GM21515 (cell line): ENCODE measurements at regions not wholly inside any gene's neighbourhood (a gene's known extent, or its start where the extent isn't known, plus 50 kb on each side); places are given as distances from the start of the nearest gene placed in this dataset.
"Not testable (repeated sequence)": the region's sequence is repeated elsewhere in the genome, so short reads cannot be mapped to it uniquely, and the experiment has no call there.

Experiments used
- ATAC-seq: cut with Tn5 transposase; IDR thresholded peaks from one replicate; pipeline ENCODE4 v1.9.1; 2021; ENCODE audit not compliant: unreplicated experiment

DNA sequence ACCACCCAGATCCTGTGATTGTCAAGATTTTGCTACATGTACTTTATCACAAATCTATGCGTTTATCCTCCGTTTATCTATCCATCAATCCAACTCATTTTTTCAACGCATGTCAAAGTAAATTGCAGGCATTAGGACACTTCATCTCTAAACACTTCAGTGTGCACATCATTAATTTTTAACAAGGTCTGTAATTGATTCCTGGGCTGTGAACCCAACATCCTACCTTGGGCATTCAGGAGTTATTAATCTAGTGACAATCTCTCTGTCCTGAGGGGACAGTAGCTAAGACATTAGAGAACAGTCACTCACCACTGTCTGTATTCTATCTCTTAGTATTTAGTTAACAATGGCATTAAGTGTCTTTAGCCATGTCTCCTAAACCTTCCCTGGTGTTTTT, 264.7 kb downstream of the SOX9 start:
- ATAC-seq = no peak

GRCh38 chr17:72386173-72386572, 265.4 kb downstream of the SOX9 start:
- ATAC-seq = not testable (repeated sequence)

GRCh38 chr17:72386619-72387237, 265.9 kb downstream of the SOX9 start:
- ATAC-seq = no peak

- ATAC-seq = no peak
Observed at GRCh38 chr17:72387487-72387886, 266.7 kb downstream of the SOX9 start.

- no peak for ATAC-seq
Observed at GRCh38 chr17:72387969-72388368, 267.1 kb downstream of the SOX9 start.

GRCh38 chr17:72388765-72389473, 268.1 kb downstream of the SOX9 start:
- no peak for ATAC-seq

DNA sequence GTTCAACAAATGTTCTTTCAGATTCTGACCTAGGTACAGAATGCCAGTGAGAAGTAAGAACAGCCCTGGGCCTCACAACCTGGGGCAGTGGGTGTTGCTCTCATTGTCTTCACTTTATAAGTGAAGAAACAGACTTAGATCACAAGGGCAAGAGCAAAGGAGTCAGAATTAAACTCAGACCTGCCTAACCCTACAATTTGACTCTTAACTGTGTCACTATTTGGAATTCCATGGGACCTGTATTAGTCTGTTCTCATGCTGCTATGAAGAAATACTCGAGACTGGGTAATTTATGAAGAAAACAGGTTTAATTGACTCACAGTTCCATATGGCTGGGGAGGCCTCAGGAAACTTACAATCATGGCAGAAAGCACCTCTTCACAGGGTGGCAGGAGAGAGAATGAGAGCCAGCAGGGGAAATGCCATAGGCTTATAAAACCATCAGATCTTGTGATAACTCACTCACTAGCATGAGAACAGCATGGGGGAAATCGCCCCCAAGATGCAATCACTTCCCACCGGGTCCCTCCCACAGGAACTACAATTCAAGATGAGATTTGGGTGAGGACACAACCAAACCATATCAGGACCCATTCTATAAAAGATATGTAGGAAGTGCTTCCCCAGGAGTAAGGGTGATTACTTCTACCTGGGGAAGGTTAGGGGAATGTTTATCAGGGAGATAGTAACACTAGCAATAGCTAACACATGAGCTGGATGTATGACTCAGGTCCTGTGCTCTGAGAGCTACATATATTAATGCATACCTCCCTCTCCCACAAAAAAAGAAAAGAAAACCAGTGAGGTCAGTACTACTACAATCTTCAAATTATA, 270.1 kb downstream of the SOX9 start:
- ATAC-seq = no peak

GRCh38 chr17:72392056-72393010, 271.5 kb downstream of the SOX9 start:
- ATAC-seq = peak; percentile 52

DNA sequence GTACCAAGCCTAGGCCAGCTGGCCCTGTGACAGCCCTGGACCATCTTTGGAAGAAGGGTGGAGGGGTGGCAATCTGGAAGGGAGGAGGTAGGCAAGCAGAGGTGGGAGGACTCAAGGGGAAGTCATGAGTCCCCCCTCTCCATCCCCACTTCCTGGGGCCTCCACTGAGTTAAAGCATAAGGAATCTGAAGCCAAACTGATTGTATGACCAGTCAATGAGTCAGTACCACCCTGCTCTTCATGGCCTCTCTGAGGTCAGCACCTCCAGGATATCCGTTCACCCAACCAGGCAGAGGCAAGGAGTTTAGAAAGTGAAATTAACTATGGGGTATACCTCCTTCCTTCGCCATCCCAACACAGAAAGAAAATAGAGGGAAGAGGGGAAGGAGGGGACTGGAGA, 272.7 kb downstream of the SOX9 start:
- ATAC-seq = no peak

DNA sequence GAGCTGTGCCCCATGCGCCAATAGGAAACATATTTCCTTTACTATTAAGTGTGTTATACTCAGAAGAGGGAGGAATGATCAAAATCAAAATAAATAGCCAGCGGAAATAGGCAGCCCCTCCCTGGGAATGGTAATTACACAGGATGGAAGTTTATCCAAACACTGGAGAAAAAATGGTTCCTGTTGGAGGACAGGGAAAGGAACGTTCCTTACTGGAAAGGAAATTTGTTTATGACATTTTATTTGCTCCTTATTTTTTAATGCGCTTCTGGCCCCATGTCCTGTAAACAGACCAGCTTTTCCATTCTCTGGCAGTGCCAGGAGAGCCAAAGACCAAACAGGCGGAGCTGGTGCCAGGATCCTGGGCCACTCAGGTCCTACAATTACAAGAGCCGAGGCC, 273.7 kb downstream of the SOX9 start:
- no peak for ATAC-seq

GRCh38 chr17:72396121-72396520, 275.3 kb downstream of the SOX9 start:
- no peak for ATAC-seq

GRCh38 chr17:72397223-72397667, 276.4 kb downstream of the SOX9 start:
- ATAC-seq = no peak

- ATAC-seq = no peak
Observed at GRCh38 chr17:72397687-72398086, 276.9 kb downstream of the SOX9 start.

- no peak for ATAC-seq
Observed at GRCh38 chr17:72399023-72399607, 278.3 kb downstream of the SOX9 start.

DNA sequence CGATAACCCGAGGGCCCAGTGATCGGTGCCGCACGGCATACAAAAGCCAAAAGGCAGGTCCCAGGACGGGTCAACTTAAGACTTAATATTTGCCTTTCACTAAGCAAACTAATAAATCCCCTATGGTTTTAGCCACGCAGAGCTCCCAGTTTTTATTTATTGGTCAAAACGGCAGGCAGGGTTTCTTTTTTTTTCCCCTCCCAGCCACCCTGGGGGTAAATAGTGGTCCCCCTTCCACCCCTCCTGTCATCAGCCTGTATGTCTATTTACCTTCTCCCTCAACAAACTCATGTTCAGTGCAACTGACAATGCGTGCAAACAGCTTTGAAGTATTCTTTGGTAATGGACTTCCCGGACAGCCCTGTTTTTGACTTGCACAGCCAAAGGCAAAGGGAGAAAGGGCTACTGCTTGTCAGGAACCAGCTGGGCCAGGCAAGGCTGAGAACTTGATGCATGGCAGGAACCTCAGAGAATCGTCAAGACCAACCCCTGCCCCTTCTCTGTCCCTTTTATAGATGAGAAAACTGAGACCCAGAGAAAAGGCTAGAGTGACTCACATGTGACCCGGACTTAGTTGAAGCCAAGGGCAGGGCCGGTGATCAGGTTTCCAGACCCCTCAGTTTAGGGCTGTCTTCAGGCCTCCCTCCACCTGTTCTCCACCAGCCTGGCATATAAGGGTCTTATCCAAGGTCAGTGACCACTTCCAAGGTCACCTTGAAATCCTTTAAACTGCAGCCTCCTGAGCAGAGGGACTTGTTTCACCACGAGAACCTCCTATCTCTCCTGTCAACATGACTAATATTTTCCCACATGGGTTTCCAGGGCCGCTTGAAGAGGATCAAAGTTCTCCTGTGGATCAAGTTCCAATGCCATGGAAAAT, 279.0 kb downstream of the SOX9 start:
- ATAC-seq = no peak

DNA sequence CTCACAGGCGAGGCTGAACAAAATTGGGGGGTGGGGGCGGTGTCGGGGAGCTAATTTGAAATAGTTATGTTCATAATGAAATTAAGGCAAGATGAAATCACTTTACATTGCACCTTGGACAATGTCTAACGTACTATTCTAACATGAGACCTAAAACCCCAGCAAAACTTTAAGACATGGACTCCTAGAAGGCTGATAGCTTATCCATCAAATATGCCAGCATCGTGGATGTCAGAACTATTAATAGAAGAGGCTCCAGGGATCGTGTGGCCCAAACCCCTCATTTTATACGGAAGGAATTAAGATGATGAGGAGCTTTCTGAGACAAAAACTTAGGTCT, 279.6 kb downstream of the SOX9 start:
- ATAC-seq = no peak

DNA sequence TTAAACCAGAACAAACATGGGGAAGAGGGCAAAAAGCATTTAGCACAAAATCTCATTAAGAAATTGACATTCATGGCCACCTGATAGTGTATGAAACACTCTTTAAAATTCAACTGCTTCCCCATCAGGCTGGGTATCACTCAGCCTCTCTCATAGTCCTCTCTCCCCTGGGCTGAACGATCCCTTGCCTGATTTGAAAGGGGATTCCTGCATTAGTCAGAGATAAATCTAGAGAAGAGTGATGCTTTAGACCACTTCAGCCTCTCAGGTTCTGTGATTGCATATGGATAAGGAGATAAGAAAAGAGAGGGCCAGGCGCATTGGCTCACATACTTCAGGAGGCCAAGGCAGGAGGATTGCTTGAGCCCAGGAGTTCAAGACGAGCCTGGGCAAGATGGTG, 280.0 kb downstream of the SOX9 start:
- no peak for ATAC-seq

GRCh38 chr17:72401883-72402726, 281.3 kb downstream of the SOX9 start:
- ATAC-seq = no peak
